ENCODE measurements at regions not wholly inside any gene's neighbourhood (a gene's known extent, or its start where the extent isn't known, plus 50 kb on each side); places are given as distances from the start of the nearest gene placed in this dataset.

- TF ChIP-seq NANOG (IDR thresholded peaks at IDR 0.05; ENCODE audit: insufficient read depth, low read depth, low read length, poor library complexity, severe bottlenecking): no peak
- no peak for TF ChIP-seq TCF12 (IDR thresholded peaks at IDR 0.05; ENCODE audit: low read depth, low read length)
- no peak for TF ChIP-seq MAFK (IDR thresholded peaks at IDR 0.05; ENCODE audit: low read depth, low read length)
- TF ChIP-seq KDM5A (IDR thresholded peaks at IDR 0.05; ENCODE audit: low read length): no peak
Observed at GRCh38 chr6:170062915-170063241, 228.0 kb downstream of the DLL1 start (continued).

Data from H1 (cell line).